WTC11 (cell line): ENCODE measurements at regions not wholly inside any gene's neighbourhood (a gene's known extent, or its start where the extent isn't known, plus 50 kb on each side); places are given as distances from the start of the nearest gene placed in this dataset.

ENCODE experiments used
- ATF1 ChIP-seq: sonication (generic); formaldehyde crosslinking; IDR thresholded peaks from 2 replicates; pipeline ENCODE4 v1.8.1; 2023; ENCODE audit warnings: mild to moderate bottlenecking, moderate library complexity, missing genetic modification reagents
- CTCF ChIP-seq: fragments of 200-600 bp; IDR thresholded peaks from 2 replicates; pipeline ENCODE4 v1.8.0; 2022; ENCODE audit warnings: antibody characterized with exemption
- E2F4 ChIP-seq: sonication (generic); formaldehyde crosslinking; IDR thresholded peaks from 2 replicates; pipeline ENCODE4 v1.8.1; 2022; ENCODE audit warnings: low read depth, mild to moderate bottlenecking, moderate library complexity, missing genetic modification reagents, borderline replicate concordance
- JUN ChIP-seq: sonication (generic); formaldehyde crosslinking; IDR thresholded peaks from 2 replicates; pipeline ENCODE4 v1.8.0; 2023; ENCODE audit warnings: mild to moderate bottlenecking, missing genetic modification reagents
- NR1H2 ChIP-seq: sonication (generic); formaldehyde crosslinking; IDR thresholded peaks from 2 replicates; pipeline ENCODE4 v1.9.0; 2021; ENCODE audit warnings: mild to moderate bottlenecking, moderate library complexity, missing genetic modification reagents
- TCF7 ChIP-seq: sonication (generic); formaldehyde crosslinking; IDR thresholded peaks from 2 replicates; pipeline ENCODE4 v1.8.0; 2022; ENCODE audit warnings: mild to moderate bottlenecking, low read depth, missing genetic modification reagents, moderate library complexity
- USF2 ChIP-seq: sonication (generic); formaldehyde crosslinking; IDR thresholded peaks from 2 replicates; pipeline ENCODE4 v1.8.1; 2023; ENCODE audit warnings: mild to moderate bottlenecking, missing genetic modification reagents, moderate library complexity
- ZNF232 ChIP-seq: sonication (generic); formaldehyde crosslinking; IDR thresholded peaks from 2 replicates; pipeline ENCODE4 v1.8.0; 2022; ENCODE audit warnings: mild to moderate bottlenecking, missing genetic modification reagents
- ZNF263 ChIP-seq: sonication (generic); formaldehyde crosslinking; IDR thresholded peaks from 2 replicates; pipeline ENCODE4 v1.8.1; 2022; ENCODE audit warnings: low read depth, mild to moderate bottlenecking, moderate library complexity, missing genetic modification reagents
- TF ChIP-seq, protein P1 (sequence below): sonication (generic); formaldehyde crosslinking; conservative IDR thresholded peaks from 2 replicates; pipeline ENCODE4 v1.8.1; 2022; ENCODE audit warnings: mild to moderate bottlenecking, missing genetic modification reagents

- TF ChIP-seq ZNF263 (no peak), CTCF (no peak), USF2 (CRISPR knock-in tag) (no peak), ZNF232 (CRISPR knock-in tag) (no peak), JUN (CRISPR knock-in tag) (no peak), TCF7 (no peak), E2F4 (CRISPR knock-in tag) (no peak), NR1H2 (CRISPR knock-in tag) (no peak), ATF1 (CRISPR knock-in tag) (no peak)
- TF ChIP-seq, protein P1, sequence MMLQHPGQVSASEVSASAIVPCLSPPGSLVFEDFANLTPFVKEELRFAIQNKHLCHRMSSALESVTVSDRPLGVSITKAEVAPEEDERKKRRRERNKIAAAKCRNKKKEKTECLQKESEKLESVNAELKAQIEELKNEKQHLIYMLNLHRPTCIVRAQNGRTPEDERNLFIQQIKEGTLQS = no peak
Measured at GRCh38 chr15:53272116-53272515, 482.0 kb upstream of the ONECUT1 start.
